Tibial nerve (tissue), 4 donors: ENCODE measurements at regions not wholly inside any gene's neighbourhood (a gene's known extent, or its start where the extent isn't known, plus 50 kb on each side); places are given as distances from the start of the nearest gene placed in this dataset.

Experiments used
- DNase-seq, 2 donors: peaks; one replicate each; pipeline ENCODE4 v3.0.0-alpha.2; 2019; ENCODE audit warnings: low spot score in 2 of 2
- H3K27ac ChIP-seq, 4 donors: fragments of 200-600 bp; sonication (generic) in 3 of 4; one replicate each; pipeline ENCODE4 v1.5.1; 2017 to 2019; ENCODE audit warnings: mild to moderate bottlenecking in 1 of 4
- H3K27me3 ChIP-seq, 2 donors: fragments of 200-600 bp; sonication (generic) in 1 of 2; one replicate each; pipeline versions ENCODE4 v1.5.1 to v1.6.0; 2017 to 2019
- H3K36me3 ChIP-seq, 3 donors: fragments of 200-600 bp; sonication (generic); one replicate each; pipeline ENCODE4 v1.5.1; 2018 to 2019
- H3K4me1 ChIP-seq, 4 donors: fragments of 200-600 bp; sonication (generic) in 3 of 4; one replicate each; pipeline ENCODE4 v1.5.1; 2017 to 2019
- H3K4me3 ChIP-seq, 4 donors: fragments of 200-600 bp; sonication (generic) in 3 of 4; one replicate each; pipeline ENCODE4 v1.5.1; 2017 to 2019; ENCODE audit warnings: mild to moderate bottlenecking in 1 of 4, moderate library complexity in 1 of 4
- H3K9me3 ChIP-seq, 4 donors: fragments of 200-600 bp; sonication (generic) in 3 of 4; one replicate each; pipeline ENCODE4 v1.5.1; 2017 to 2019
- EP300 ChIP-seq, 2 donors: sonication (generic); formaldehyde crosslinking; IDR thresholded peaks; one replicate each; pipeline ENCODE4 v1.6.1; 2017; ENCODE audit warnings: antibody characterized with exemption in 2 of 2, mild to moderate bottlenecking in 1 of 2
- POLR2A ChIP-seq, 2 donors: fragments of 450-650 bp; IDR thresholded peaks; one replicate each; pipeline ENCODE4 v1.6.1; 2017; ENCODE audit warnings: antibody characterized with exemption in 2 of 2, mild to moderate bottlenecking in 2 of 2, moderate library complexity in 2 of 2
- WGBS, 2 donors: methylation state at CpG; one replicate each; pipeline ENCODE4 v1.1.5; 2018; 5-methylcytosine and 5-hydroxymethylcytosine counted together
- TF ChIP-seq, protein P1 (sequence below), 5 experiments: fragments of 200-600 bp in 3 of 5; fragments of 450-650 bp in 2 of 5; sonication (generic) in 3 of 5; IDR thresholded peaks; one replicate each; pipeline ENCODE4 v1.5.1; 2016 to 2019; ENCODE audit warnings: antibody characterized with exemption in 5 of 5, mild to moderate bottlenecking in 3 of 5, moderate library complexity in 2 of 5

DNA sequence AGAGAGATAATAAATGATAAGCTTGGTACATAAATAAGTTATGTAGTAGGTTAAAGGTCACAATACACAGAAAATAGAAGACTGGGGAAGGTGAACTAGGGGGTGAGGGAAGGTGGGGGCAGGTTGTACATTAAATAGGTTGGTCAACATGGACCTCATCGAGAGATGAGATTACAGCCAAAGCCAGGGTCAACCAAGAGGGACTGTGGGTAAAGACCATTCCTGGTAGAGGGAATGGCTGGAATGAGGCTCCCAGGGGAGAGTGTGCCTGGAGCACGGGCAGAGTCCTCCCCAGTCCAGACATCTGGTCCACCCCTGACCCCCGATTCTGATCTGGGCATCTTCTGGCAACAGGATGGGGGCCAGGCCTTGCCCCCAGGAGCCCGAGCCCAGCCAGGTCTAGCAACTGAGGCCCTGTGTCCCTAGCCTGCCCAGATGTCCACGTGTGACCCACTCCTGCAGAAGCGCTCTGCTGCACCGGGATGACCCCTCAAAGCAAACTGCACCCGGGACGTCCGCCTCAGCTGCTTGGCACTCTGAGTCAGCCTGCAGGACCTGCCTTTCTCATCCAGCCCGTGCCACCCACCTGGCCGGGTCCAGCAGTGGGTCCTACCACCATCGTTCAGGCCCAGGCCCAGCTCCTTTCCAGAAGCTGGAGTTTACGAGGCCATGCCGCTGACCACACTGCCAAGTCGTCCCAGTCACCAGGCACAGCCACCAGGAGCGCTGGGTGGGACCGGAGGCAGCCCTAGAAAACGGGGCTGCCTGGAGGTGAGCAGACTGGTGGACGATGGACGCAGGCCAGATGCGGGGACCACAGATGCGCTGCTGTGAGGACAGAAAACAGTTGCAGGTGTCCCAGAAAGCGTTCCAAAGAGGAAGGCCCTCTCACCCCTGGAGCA is 56.2 kb upstream of the ID2 start:
- WGBS, 2 donors, result 91 to 92% methylated on average over 21 to 22 of the region's 24 CpGs
- TF ChIP-seq, protein P1, sequence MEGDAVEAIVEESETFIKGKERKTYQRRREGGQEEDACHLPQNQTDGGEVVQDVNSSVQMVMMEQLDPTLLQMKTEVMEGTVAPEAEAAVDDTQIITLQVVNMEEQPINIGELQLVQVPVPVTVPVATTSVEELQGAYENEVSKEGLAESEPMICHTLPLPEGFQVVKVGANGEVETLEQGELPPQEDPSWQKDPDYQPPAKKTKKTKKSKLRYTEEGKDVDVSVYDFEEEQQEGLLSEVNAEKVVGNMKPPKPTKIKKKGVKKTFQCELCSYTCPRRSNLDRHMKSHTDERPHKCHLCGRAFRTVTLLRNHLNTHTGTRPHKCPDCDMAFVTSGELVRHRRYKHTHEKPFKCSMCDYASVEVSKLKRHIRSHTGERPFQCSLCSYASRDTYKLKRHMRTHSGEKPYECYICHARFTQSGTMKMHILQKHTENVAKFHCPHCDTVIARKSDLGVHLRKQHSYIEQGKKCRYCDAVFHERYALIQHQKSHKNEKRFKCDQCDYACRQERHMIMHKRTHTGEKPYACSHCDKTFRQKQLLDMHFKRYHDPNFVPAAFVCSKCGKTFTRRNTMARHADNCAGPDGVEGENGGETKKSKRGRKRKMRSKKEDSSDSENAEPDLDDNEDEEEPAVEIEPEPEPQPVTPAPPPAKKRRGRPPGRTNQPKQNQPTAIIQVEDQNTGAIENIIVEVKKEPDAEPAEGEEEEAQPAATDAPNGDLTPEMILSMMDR (IDR thresholded peaks at IDR 0.05), result no peak
- TF ChIP-seq POLR2A (IDR thresholded peaks at IDR 0.05) (no peak), EP300 (IDR thresholded peaks at IDR 0.05) (no peak)
- Histone ChIP-seq H3K36me3 (no peaks in the 10 kb centered on the region), H3K27me3 (no peaks in the 10 kb centered on the region), H3K9me3 (no peaks in the 10 kb centered on the region), H3K4me3 (no peak overlapping the region), H3K4me1 (no peaks in the 10 kb centered on the region), H3K27ac (no peak overlapping the region)
- no peak for DNase-seq

DNA sequence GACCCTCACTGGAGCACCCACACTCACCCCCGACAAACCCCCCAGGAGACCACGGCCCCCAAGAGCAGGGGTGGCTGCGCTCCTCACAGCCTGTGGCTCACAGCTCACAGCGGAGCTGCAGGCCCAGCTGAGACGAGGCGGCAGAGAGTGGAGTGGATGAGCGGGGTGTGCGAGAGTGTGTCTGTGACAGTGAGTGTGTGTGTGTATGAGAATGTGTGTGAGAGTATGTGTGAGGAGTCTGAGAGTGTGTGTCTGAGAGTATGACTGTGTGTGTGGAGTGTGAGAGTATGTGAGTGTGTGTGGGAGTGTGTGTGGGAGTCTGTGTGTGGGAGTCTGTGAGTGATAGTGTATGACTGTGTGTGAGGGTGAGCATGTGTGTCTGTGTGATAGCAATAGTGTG is 55.3 kb upstream of the ID2 start:
- no peak for DNase-seq

DNA sequence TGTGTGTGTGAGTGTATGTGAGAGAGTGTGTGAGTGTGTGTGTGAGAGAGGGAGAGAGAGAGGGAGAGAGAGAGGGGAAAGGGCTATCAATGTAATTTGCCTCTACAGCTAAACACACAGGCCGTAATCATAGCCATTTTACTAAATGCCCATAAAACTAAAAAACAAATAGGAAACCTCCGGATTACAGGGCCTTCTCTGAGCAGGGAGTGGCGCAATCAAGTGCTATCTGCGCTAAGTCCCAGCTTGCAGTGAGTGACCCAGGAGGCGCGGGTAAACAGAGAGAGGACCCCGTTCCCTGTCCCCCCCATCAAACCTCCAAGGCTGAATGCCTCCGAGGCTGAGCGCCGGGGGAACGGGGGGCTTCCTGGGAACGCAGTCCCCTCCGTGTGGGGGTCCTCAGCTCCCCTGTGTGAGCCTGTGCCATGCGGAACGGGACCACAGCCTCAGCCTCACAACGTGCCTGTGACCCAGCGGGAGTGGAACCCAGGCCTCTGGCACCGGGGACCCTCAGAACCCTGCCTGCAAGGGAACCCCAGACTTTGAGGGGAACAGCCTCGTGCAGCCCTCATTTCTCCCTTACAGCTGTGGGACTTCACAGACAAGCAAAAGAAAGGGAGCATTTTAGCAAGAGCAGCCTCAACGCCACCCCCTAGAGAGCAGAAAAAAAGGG is 54.7 kb upstream of the ID2 start:
- Histone ChIP-seq H3K27me3 (no peaks in the 10 kb centered on the region), H3K36me3 (no peaks in the 10 kb centered on the region), H3K4me3 (no peak overlapping the region), H3K9me3 (no peaks in the 10 kb centered on the region), H3K27ac (no peak overlapping the region), H3K4me1 (no peaks in the 10 kb centered on the region)
- TF ChIP-seq, protein P1 (IDR thresholded peaks at IDR 0.05), result no peak
- TF ChIP-seq POLR2A (IDR thresholded peaks at IDR 0.05) (no peak), EP300 (IDR thresholded peaks at IDR 0.05) (no peak)
- DNase-seq, result no peak
- WGBS, 2 donors, result 87 to 90% methylated on average over 20 of the region's 20 CpGs

More for the DNA sequence above, 55.3 kb upstream of the ID2 start:
- TF ChIP-seq, protein P1 (IDR thresholded peaks at IDR 0.05), result no peak
- TF ChIP-seq EP300 (IDR thresholded peaks at IDR 0.05), result no peak
- TF ChIP-seq POLR2A (IDR thresholded peaks at IDR 0.05), result no peak
- no peaks in the 10 kb centered on the region for H3K4me1 ChIP-seq
- no peaks in the 10 kb centered on the region for H3K27me3 ChIP-seq
- no peaks in the 10 kb centered on the region for H3K9me3 ChIP-seq
- no peak overlapping the region for H3K27ac ChIP-seq
- no peaks in the 10 kb centered on the region for H3K36me3 ChIP-seq
- no peak overlapping the region for H3K4me3 ChIP-seq
- 90 to 95% methylated on average over 8 of the region's 8 CpGs for WGBS, 2 donors

DNA sequence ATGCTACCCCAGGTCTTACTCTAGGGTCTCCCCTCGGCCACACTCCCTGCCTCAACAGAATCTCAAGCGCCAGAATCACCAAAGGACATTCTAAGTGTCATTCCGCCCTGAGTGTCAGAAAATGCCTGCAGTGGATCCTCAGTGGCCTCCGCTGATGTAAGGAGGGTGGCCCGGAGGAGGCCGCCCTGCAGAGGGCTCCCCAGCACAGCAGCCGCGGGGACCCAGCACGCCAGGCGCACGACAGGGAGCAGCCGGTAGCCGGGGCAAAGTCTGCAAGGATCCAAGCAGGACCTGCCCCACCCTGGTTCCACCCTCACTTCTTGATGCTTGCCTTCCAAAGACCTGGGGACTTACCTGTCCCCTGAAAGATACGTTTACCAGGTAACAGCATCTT is 54.2 kb upstream of the ID2 start:
- 65 to 71% methylated on average over 8 to 14 of the region's 14 CpGs for WGBS, 2 donors
- no peaks in the 10 kb centered on the region for H3K9me3 ChIP-seq
- TF ChIP-seq EP300 (IDR thresholded peaks at IDR 0.05) (peak in 1 of 2 donors; percentile 30), POLR2A (IDR thresholded peaks at IDR 0.05) (no peak)
- TF ChIP-seq, protein P1 (IDR thresholded peaks at IDR 0.05), result peak; percentile 27 to 62 (median 38)
- no peak for DNase-seq
- no peaks in the 10 kb centered on the region for H3K27me3 ChIP-seq
- no peaks in the 10 kb centered on the region for H3K36me3 ChIP-seq
- no peak overlapping the region for H3K27ac ChIP-seq
- H3K4me1 ChIP-seq, result no peaks in the 10 kb centered on the region
- H3K4me3 ChIP-seq, result no peak overlapping the region
